ENCODE measurements at regions not wholly inside any gene's neighbourhood (a gene's known extent, or its start where the extent isn't known, plus 50 kb on each side); places are given as distances from the start of the nearest gene placed in this dataset.

GRCh38 chr13:90201676-90202460, 1145.6 kb upstream of the MIR17HG start:
- intact Hi-C loops (cut with DNase I): no loop called here
- ATAC-seq (peak; percentile 50 to 89 (median 75)), DNase-seq (peak in 1 of 2 donors; percentile 7)
- WGBS, 2 donors: 34 to 35% methylated on average over 7 of the region's 7 CpGs
- TF ChIP-seq, protein P1, sequence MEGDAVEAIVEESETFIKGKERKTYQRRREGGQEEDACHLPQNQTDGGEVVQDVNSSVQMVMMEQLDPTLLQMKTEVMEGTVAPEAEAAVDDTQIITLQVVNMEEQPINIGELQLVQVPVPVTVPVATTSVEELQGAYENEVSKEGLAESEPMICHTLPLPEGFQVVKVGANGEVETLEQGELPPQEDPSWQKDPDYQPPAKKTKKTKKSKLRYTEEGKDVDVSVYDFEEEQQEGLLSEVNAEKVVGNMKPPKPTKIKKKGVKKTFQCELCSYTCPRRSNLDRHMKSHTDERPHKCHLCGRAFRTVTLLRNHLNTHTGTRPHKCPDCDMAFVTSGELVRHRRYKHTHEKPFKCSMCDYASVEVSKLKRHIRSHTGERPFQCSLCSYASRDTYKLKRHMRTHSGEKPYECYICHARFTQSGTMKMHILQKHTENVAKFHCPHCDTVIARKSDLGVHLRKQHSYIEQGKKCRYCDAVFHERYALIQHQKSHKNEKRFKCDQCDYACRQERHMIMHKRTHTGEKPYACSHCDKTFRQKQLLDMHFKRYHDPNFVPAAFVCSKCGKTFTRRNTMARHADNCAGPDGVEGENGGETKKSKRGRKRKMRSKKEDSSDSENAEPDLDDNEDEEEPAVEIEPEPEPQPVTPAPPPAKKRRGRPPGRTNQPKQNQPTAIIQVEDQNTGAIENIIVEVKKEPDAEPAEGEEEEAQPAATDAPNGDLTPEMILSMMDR (IDR thresholded peaks at IDR 0.05): no peak
- no peaks in the 10 kb centered on the region for H3K36me3 ChIP-seq
- H3K4me3 ChIP-seq: no peak overlapping the region
- no peaks in the 10 kb centered on the region for H3K27me3 ChIP-seq
- H3K4me1 ChIP-seq: peaks cover 0 to 14% (median 5%) of the 10 kb centered on the region in 9 donors
- peak overlapping the region in 5 of 10 donors; percentile 3 to 39 (median 22) for H3K27ac ChIP-seq
- H3K9me3 ChIP-seq: no peaks in the 10 kb centered on the region

DNA sequence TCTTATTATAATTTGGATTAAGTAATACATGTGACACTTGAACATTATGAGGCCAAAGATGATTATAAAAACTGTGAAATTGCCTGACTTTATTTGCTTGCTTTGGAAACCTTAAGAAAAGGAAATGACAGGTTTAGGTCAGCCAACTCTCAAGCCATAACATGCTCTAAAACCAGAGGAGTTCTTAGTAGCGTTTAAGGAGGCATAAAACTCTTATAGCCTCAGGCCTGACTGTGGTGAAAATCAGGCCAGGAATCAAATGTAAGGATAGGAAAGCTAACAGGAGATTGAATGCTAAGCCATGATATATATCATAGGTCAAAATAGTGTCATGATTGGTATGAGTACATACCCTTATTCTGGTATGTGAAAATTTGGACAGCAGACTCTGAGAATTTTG, 1142.4 kb upstream of the MIR17HG start:
- no peaks in the 10 kb centered on the region for H3K27me3 ChIP-seq
- intact Hi-C loops (cut with DNase I): no loop called here
- ATAC-seq (no peak), DNase-seq (no peak)
- peaks cover 0 to 7% (median 0%) of the 10 kb centered on the region in 11 donors for H3K9me3 ChIP-seq
- TF ChIP-seq, protein P1 (IDR thresholded peaks at IDR 0.05): no peak
- H3K27ac ChIP-seq: no peak overlapping the region
- WGBS, 2 donors: 59 to 73% methylated on average over 1 of the region's 1 CpG
- H3K4me1 ChIP-seq: peaks cover 0 to 14% (median 5%) of the 10 kb centered on the region in 9 donors
- no peak overlapping the region for H3K4me3 ChIP-seq
- no peaks in the 10 kb centered on the region for H3K36me3 ChIP-seq

DNA sequence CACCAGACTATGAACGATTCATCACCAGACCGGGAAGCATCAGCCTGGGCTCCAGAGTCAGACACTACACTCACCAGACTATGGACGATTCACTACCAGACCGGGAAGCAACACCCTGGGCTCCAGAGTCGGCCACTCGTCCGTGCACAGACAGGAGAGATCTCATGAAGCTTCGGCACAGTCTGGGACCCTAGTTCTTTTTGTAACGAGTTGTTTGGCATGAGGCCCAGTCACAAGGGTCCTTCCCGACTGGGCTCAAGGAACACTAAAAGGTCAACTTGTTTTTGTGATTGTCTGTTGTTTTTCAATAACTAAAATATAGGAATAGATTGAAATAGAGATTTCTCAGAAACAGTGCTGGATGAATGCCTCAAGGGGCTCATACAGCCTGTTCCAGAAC, 1141.6 kb upstream of the MIR17HG start:
- Histone ChIP-seq H3K4me1 (peaks cover 0 to 14% (median 5%) of the 10 kb centered on the region in 9 donors), H3K27me3 (no peaks in the 10 kb centered on the region), H3K4me3 (no peak overlapping the region), H3K9me3 (peaks cover 0 to 7% (median 0%) of the 10 kb centered on the region in 11 donors), H3K36me3 (no peaks in the 10 kb centered on the region), H3K27ac (no peak overlapping the region)
- DNase-seq: no peak
- TF ChIP-seq, protein P1 (IDR thresholded peaks at IDR 0.05): no peak
- WGBS, 2 donors: 74 to 77% methylated on average over 10 of the region's 10 CpGs
- ATAC-seq: no peak
- intact Hi-C loops (cut with DNase I): no loop called here

- no peaks in the 10 kb centered on the region for H3K36me3 ChIP-seq
- H3K4me3 ChIP-seq: no peak overlapping the region
- no peak overlapping the region for H3K27ac ChIP-seq
- intact Hi-C loops (cut with DNase I): no loop called here
- ATAC-seq (no peak), DNase-seq (no peak)
- TF ChIP-seq, protein P1 (IDR thresholded peaks at IDR 0.05): no peak
- H3K4me1 ChIP-seq: no peaks in the 10 kb centered on the region
- no peaks in the 10 kb centered on the region for H3K27me3 ChIP-seq
- WGBS, 2 donors: 82 to 95% methylated on average over 1 of the region's 1 CpG
- peaks cover 0 to 17% (median 0%) of the 10 kb centered on the region in 11 donors for H3K9me3 ChIP-seq
Observed at GRCh38 chr13:90217275-90217674, 1130.2 kb upstream of the MIR17HG start.

All from heart right ventricle (tissue), 16 donors.